ENCODE measurements at regions not wholly inside any gene's neighbourhood (a gene's known extent, or its start where the extent isn't known, plus 50 kb on each side); places are given as distances from the start of the nearest gene placed in this dataset.

GRCh38 chr10:8898745-8899330 is 844.4 kb downstream of the GATA3 start:
- ATAC-seq (ENCODE audit: low FRiP score), result no peak
- TF ChIP-seq, protein P1, sequence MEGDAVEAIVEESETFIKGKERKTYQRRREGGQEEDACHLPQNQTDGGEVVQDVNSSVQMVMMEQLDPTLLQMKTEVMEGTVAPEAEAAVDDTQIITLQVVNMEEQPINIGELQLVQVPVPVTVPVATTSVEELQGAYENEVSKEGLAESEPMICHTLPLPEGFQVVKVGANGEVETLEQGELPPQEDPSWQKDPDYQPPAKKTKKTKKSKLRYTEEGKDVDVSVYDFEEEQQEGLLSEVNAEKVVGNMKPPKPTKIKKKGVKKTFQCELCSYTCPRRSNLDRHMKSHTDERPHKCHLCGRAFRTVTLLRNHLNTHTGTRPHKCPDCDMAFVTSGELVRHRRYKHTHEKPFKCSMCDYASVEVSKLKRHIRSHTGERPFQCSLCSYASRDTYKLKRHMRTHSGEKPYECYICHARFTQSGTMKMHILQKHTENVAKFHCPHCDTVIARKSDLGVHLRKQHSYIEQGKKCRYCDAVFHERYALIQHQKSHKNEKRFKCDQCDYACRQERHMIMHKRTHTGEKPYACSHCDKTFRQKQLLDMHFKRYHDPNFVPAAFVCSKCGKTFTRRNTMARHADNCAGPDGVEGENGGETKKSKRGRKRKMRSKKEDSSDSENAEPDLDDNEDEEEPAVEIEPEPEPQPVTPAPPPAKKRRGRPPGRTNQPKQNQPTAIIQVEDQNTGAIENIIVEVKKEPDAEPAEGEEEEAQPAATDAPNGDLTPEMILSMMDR (IDR thresholded peaks at IDR 0.05), result no peak
- DNase-seq (ENCODE audit: low spot score), result no peak

GRCh38 chr10:8902926-8903325 is 848.4 kb downstream of the GATA3 start:
- no peak for DNase-seq (ENCODE audit: low spot score)
- TF ChIP-seq, protein P1 (IDR thresholded peaks at IDR 0.05), result no peak
- ATAC-seq (ENCODE audit: low FRiP score), result no peak

DNA sequence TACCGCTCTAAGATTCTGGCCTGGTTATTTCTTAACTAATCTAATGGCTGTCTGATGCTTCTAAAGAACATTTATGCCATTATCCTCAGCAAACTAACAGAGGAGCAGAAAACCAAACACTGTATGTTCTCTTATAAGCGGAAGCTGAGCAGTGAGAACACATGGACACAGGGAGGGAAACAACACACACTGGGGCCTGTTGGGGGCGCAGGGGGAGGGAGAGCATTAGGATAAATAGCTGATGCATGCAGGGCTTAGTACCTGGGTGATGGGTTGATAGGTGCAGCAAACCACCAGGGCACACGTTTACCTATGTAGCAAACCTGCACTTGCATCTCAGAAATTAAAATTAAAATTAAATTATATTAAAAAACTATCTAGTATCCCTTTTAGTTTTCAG is 853.5 kb downstream of the GATA3 start:
- no peak for ATAC-seq (ENCODE audit: low FRiP score)
- TF ChIP-seq, protein P1 (IDR thresholded peaks at IDR 0.05), result no peak
- no peak for DNase-seq (ENCODE audit: low spot score)

- ATAC-seq (ENCODE audit: low FRiP score) (no peak), DNase-seq (ENCODE audit: low spot score) (no peak)
- TF ChIP-seq, protein P1 (IDR thresholded peaks at IDR 0.05), result no peak
Measured at GRCh38 chr10:8910314-8910713, 855.8 kb downstream of the GATA3 start.

DNA sequence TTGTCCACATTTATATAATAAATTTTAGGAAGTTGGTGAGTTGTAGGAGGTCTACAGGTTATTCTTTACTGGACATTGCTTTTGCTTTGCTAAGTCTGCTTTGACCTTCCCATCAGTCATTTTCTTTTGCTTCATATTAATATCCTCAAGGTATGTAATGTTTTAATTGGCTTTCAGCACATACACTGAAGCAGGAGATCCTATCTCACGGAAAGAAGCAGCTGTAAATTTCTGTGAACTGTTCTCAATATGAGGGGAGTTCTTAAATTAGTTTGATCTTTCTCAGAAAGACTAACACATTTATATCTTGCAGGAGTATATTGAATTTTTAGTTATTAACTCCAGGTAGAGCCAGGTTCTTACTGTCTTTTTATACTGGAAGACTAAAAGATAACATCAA is 856.5 kb downstream of the GATA3 start:
- DNase-seq (ENCODE audit: low spot score) (no peak), ATAC-seq (ENCODE audit: low FRiP score) (no peak)
- TF ChIP-seq, protein P1 (IDR thresholded peaks at IDR 0.05), result no peak

DNA sequence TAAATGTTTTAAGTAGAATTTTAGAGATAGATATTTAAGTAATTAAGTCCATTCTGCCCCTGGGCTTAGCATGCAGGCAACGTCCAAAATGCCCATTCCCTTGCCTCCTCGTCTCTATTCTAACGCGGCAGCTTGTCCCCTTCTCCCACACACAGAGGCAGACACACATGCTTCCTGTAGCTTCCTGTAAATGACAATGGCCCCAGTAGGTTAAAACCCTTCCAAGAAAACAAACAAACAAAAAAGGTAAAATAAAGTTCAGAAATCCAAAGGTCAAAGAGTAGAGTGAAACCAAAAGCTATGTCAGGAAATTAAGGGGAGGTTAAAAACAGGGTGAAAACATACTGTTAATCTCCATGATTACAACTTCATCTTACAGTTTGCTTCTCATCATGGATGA is 857.6 kb downstream of the GATA3 start:
- ATAC-seq (ENCODE audit: low FRiP score) (no peak), DNase-seq (ENCODE audit: low spot score) (no peak)
- TF ChIP-seq, protein P1 (IDR thresholded peaks at IDR 0.05), result no peak

DNA sequence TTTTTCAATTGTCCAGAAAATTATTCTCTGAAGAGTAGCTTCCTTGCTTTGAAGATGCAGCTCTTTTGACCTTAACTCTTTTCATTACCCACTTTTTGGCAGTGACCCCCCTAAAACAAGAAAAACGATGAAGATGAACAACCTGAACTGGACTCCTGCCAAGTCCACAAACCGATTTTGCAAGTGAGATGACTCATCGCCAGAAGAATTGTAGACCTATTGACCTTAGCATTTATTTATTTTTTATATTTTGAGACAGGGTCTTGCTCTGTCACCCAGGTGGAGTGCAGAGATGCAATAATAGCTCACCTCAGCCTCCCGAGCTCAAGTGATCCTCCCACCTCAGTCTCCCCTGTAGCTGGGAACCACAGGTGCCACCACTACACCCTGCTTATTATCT is 859.2 kb downstream of the GATA3 start:
- TF ChIP-seq, protein P1 (IDR thresholded peaks at IDR 0.05), result no peak
- DNase-seq (ENCODE audit: low spot score) (no peak), ATAC-seq (ENCODE audit: low FRiP score) (no peak)
